D721Med (cell line): ENCODE measurements at regions not wholly inside any gene's neighbourhood (a gene's known extent, or its start where the extent isn't known, plus 50 kb on each side); places are given as distances from the start of the nearest gene placed in this dataset.

Source experiments
- DNase-seq: peaks from one replicate; pipeline ENCODE4 v3.0.0; 2011; ENCODE audit warnings: low spot score; ENCODE audit not compliant: insufficient read length
- FAIRE-seq: peaks from 2 replicates; lab custom pipeline; 2011; peaks lifted over from hg19 to GRCh38; lab: Jason Lieb, UNC
- TF ChIP-seq, protein P1 (sequence below): IDR thresholded peaks from 2 replicates; pipeline ENCODE4 v1.5.1; 2012; ENCODE audit warnings: mild to moderate bottlenecking, control low read depth; ENCODE audit not compliant: insufficient read depth; ENCODE audit errors: missing control alignments

DNA sequence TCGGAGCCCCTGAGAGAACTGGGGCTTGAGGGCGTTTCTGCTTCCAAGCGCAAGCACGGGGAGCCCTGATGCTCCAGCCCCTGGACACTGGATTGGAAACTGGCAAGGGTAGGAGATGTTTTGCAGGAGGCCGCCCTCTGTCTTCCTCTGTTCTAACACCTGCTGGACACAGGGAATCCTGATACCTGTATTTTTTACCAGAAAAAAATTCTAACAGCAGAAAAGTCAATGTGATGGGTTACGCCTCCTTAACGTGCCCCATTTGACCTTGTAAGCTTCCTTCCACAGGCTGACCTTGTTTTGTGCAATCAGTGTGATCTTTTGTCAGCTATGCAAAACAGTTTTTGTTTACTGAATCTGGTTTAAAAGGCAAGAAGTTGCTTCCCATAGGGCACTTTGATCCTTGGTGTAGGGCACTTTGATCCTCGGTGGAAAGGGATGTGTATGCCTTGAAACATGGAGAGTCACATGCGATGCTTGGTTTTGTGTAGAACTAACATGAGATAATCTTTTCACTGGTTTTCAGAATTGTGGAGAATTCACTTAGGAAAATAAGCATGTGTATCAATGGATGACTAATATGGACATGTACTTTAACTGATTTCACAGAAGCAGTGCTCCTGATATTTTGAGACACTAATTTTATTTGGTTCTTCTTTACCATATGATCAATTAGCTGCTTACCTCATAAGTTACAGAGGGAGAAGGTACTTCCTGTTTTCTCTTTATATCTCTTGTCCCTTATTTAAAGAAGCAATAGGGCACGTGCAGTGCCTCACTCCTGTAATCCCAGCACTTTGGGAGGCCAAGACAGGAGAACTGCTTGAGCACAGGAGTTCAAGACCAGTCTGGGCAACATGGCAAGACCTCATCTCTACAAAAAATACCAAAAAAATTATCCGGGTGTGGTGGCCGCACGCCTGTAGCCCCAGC, 59.9 kb upstream of the MAP3K4 start:
- TF ChIP-seq, protein P1, sequence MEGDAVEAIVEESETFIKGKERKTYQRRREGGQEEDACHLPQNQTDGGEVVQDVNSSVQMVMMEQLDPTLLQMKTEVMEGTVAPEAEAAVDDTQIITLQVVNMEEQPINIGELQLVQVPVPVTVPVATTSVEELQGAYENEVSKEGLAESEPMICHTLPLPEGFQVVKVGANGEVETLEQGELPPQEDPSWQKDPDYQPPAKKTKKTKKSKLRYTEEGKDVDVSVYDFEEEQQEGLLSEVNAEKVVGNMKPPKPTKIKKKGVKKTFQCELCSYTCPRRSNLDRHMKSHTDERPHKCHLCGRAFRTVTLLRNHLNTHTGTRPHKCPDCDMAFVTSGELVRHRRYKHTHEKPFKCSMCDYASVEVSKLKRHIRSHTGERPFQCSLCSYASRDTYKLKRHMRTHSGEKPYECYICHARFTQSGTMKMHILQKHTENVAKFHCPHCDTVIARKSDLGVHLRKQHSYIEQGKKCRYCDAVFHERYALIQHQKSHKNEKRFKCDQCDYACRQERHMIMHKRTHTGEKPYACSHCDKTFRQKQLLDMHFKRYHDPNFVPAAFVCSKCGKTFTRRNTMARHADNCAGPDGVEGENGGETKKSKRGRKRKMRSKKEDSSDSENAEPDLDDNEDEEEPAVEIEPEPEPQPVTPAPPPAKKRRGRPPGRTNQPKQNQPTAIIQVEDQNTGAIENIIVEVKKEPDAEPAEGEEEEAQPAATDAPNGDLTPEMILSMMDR, result no peak
- FAIRE-seq (no peak), DNase-seq (no peak)

DNA sequence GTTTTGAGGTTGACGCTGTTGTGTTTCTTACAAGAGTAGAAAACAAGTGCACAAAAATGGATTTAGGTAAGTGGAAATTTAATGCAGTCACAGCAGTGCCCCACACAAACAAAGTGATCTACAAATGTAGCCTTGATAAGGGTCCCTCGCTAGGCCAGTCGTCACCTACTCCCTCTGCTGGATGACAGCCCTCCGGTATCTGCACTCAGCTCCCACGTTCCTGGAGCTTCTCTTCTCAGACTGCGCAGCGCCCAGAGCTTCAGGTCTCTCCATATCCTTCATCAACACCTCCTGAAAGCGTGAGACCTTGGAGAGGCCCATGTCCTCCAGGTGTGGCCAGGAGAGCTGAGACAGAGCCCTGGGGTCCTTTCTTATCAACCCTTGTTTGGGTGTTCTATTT, 58.3 kb upstream of the MAP3K4 start:
- DNase-seq (no peak), FAIRE-seq (no peak)
- TF ChIP-seq, protein P1, result peak; percentile 14

DNA sequence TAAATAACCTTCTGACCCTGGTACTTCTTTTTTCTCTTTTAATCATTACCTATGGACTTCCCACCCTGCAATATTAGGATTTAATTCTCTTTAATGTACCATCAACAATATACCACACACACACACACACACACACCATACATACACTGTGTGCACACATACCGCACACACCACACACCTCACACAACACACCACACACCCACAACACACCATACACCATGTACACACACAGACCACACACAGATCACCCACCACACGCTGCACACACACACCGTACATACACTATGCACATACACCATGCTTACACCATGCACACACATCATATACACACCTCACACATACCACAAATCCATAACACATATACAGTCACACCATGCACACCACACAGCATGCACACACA, 57.4 kb upstream of the MAP3K4 start:
- FAIRE-seq, result no peak
- no peak for DNase-seq
- TF ChIP-seq, protein P1, result no peak

DNA sequence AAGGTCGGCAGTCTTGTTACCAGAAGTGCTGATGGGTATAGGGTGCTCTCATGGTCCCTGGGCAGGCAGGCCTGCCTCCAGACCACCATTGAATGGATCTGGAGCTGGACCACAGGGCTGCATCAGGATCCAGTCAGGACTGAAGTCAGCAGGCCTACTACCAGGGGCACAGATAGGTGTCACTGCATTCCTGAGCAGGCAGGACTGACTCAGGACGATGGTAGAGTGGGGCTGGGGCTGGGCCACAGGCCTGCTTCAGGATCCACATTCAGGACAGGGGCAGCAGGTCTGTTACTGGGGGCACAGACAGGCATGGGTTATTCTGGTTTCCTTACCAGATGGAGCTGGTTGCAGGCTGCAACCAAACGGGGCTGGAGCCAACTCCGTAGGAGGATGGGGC, 51.4 kb upstream of the MAP3K4 start:
- TF ChIP-seq, protein P1, result no peak
- DNase-seq (no peak), FAIRE-seq (no peak)
